Mesendoderm (in vitro differentiated cells): ENCODE measurements at regions not wholly inside any gene's neighbourhood (a gene's known extent, or its start where the extent isn't known, plus 50 kb on each side); places are given as distances from the start of the nearest gene placed in this dataset.
A peak's percentile ranks its signal among the peaks of the same experiment; 100 is the strongest.

Experiments used
- DNase-seq: peaks from one replicate; pipeline ENCODE4 v3.0.0; 2013
- H2AK5ac ChIP-seq: 2 replicates; pipeline ENCODE4 v1.6.1; 2013; ENCODE audit warnings: low read length, inconsistent platforms
- H2BK120ac ChIP-seq: 2 replicates; pipeline ENCODE4 v1.6.1; 2013; ENCODE audit warnings: low read depth, mild to moderate bottlenecking, low read length, moderate library complexity, mixed read lengths
- H2BK15ac ChIP-seq: replicated peaks from 2 replicates; pipeline ENCODE4 v1.6.1; 2013; ENCODE audit warnings: low read depth, mild to moderate bottlenecking, moderate library complexity
- H2BK5ac ChIP-seq: 2 replicates; pipeline ENCODE4 v1.6.1; 2013; ENCODE audit warnings: low read length, inconsistent platforms
- H3K18ac ChIP-seq: 2 replicates; pipeline ENCODE4 v1.6.1; 2013; ENCODE audit warnings: mild to moderate bottlenecking, low read length, mixed read lengths
- H3K23ac ChIP-seq: one replicate; pipeline ENCODE4 v1.6.1; 2013; ENCODE audit warnings: low read length
- H3K27ac ChIP-seq: 2 replicates; pipeline ENCODE4 v1.5.1; 2013; ENCODE audit warnings: low read depth, mild to moderate bottlenecking, inconsistent platforms, low read length, moderate library complexity
- H3K27me3 ChIP-seq: 2 replicates; pipeline ENCODE4 v1.6.1; 2013; ENCODE audit warnings: low read length, control low read depth, mild to moderate bottlenecking, inconsistent platforms; ENCODE audit not compliant: insufficient read depth, poor library complexity
- H3K36me3 ChIP-seq: 2 replicates; pipeline ENCODE4 v1.6.1; 2013; ENCODE audit warnings: low read length, inconsistent platforms; ENCODE audit not compliant: control insufficient read depth, insufficient read depth
- H3K4ac ChIP-seq: one replicate; pipeline ENCODE4 v1.6.1; 2013; ENCODE audit warnings: low read depth, mild to moderate bottlenecking, low read length, moderate library complexity
- H3K4me1 ChIP-seq: 2 replicates; pipeline ENCODE4 v1.6.1; 2013; ENCODE audit warnings: low read depth, low read length, inconsistent platforms; ENCODE audit not compliant: control insufficient read depth
- H3K4me2 ChIP-seq: 2 replicates; pipeline ENCODE4 v1.6.1; 2013; ENCODE audit warnings: low read length
- H3K4me3 ChIP-seq: 2 replicates; pipeline ENCODE4 v1.5.1; 2013; ENCODE audit warnings: mild to moderate bottlenecking, low read length
- H3K56ac ChIP-seq: one replicate; pipeline ENCODE4 v1.6.1; 2013; ENCODE audit warnings: low read length
- H3K79me1 ChIP-seq: 2 replicates; pipeline ENCODE4 v1.6.1; 2013; ENCODE audit warnings: low read length, inconsistent platforms
- H3K79me2 ChIP-seq: 2 replicates; pipeline ENCODE4 v1.6.1; 2013; ENCODE audit warnings: mild to moderate bottlenecking, low read length; ENCODE audit not compliant: control insufficient read depth, insufficient read depth
- H3K9ac ChIP-seq: 2 replicates; pipeline ENCODE4 v1.6.1; 2013; ENCODE audit warnings: low read length, inconsistent platforms
- H4K5ac ChIP-seq: one replicate; pipeline ENCODE4 v1.6.1; 2013; ENCODE audit warnings: low read length
- H4K8ac ChIP-seq: one replicate; pipeline ENCODE4 v1.6.1; 2013; ENCODE audit warnings: low read depth, mild to moderate bottlenecking, control low read depth, low read length, moderate library complexity
- WGBS: extraction: QIAGEN DNeasy Blood & Tissue Kit; methylation state at CpG from one replicate; pipeline ENCODE4 v1.1.7; 2013; ENCODE audit warnings: low lambda C conversion rate, missing lambda C conversion rate; ENCODE audit not compliant: insufficient coverage; ENCODE audit errors: extremely low coverage; 5-methylcytosine and 5-hydroxymethylcytosine counted together

- Histone ChIP-seq H3K18ac (no peak overlapping the region), H3K4ac (no peak overlapping the region), H3K23ac (no peak overlapping the region), H4K5ac (no peak overlapping the region), H2BK120ac (no peak overlapping the region), H2BK15ac (no peak overlapping the region), H3K56ac (no peak overlapping the region), H2BK5ac (no peak overlapping the region), H3K79me1 (no peaks in the 10 kb centered on the region), H3K79me2 (no peaks in the 10 kb centered on the region), H3K9ac (no peak overlapping the region), H3K36me3 (no peaks in the 10 kb centered on the region), H2AK5ac (no peak overlapping the region), H3K4me2 (no peak overlapping the region), H3K4me1 (no peaks in the 10 kb centered on the region), H3K4me3 (no peak overlapping the region), H3K27me3 (no peaks in the 10 kb centered on the region), H4K8ac (no peak overlapping the region), H3K27ac (no peak overlapping the region)
- no CpG with 5 or more reads among the region's 2 CpGs for WGBS
- DNase-seq: no peak
These were observed 1317.7 kb downstream of the CDH11 start for GRCh38 chr16:63804126-63804525.

GRCh38 chr16:63789603-63790002, 1332.3 kb downstream of the CDH11 start:
- no peak overlapping the region for H3K23ac ChIP-seq
- no peak overlapping the region for H3K4ac ChIP-seq
- H3K4me3 ChIP-seq: no peak overlapping the region
- WGBS: no CpG with 5 or more reads among the region's 2 CpGs
- no peak overlapping the region for H3K18ac ChIP-seq
- no peak overlapping the region for H2BK5ac ChIP-seq
- H3K56ac ChIP-seq: no peak overlapping the region
- H3K79me2 ChIP-seq: no peaks in the 10 kb centered on the region
- H3K36me3 ChIP-seq: no peaks in the 10 kb centered on the region
- no peak overlapping the region for H3K4me2 ChIP-seq
- no peaks in the 10 kb centered on the region for H3K4me1 ChIP-seq
- H4K8ac ChIP-seq: no peak overlapping the region
- no peak overlapping the region for H2BK15ac ChIP-seq
- H3K9ac ChIP-seq: no peak overlapping the region
- DNase-seq: peak; percentile 42
- no peak overlapping the region for H3K27ac ChIP-seq
- H3K79me1 ChIP-seq: no peaks in the 10 kb centered on the region
- H2AK5ac ChIP-seq: no peak overlapping the region
- no peak overlapping the region for H2BK120ac ChIP-seq
- H3K27me3 ChIP-seq: no peaks in the 10 kb centered on the region
- H4K5ac ChIP-seq: no peak overlapping the region

DNA sequence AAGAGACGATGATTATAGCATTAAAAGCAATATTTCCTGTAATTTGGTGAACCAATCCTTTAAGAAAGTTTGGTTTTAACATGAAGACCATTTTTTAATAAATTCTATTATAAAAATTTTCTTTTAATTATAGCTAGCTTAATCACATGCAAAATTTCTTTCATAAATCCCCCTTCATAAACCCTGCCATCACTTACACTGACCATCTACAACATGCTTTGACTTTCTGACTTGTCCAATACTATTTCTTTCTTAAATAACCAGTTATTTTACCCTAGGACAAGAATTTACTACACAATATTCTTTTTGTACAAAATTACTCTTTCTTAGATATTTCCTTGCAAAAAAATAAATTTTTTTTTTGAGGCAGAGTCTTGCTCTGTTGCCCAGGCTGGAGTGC, 1334.8 kb downstream of the CDH11 start:
- H3K4me1 ChIP-seq: no peaks in the 10 kb centered on the region
- no peaks in the 10 kb centered on the region for H3K79me2 ChIP-seq
- H3K79me1 ChIP-seq: no peaks in the 10 kb centered on the region
- H3K4ac ChIP-seq: no peak overlapping the region
- no CpG with 5 or more reads among the region's 1 CpG for WGBS
- no peak overlapping the region for H2BK120ac ChIP-seq
- no peak overlapping the region for H2BK5ac ChIP-seq
- no peak overlapping the region for H3K4me2 ChIP-seq
- peak; percentile 39 for DNase-seq
- no peak overlapping the region for H2AK5ac ChIP-seq
- no peak overlapping the region for H4K8ac ChIP-seq
- H3K23ac ChIP-seq: no peak overlapping the region
- no peaks in the 10 kb centered on the region for H3K36me3 ChIP-seq
- no peak overlapping the region for H2BK15ac ChIP-seq
- no peak overlapping the region for H4K5ac ChIP-seq
- H3K18ac ChIP-seq: no peak overlapping the region
- H3K27me3 ChIP-seq: no peaks in the 10 kb centered on the region
- no peak overlapping the region for H3K4me3 ChIP-seq
- H3K56ac ChIP-seq: no peak overlapping the region
- H3K9ac ChIP-seq: no peak overlapping the region
- no peak overlapping the region for H3K27ac ChIP-seq

- no peak overlapping the region for H3K4me2 ChIP-seq
- no peak overlapping the region for H3K23ac ChIP-seq
- H3K27me3 ChIP-seq: no peaks in the 10 kb centered on the region
- H3K27ac ChIP-seq: no peak overlapping the region
- H3K4me1 ChIP-seq: no peaks in the 10 kb centered on the region
- H3K56ac ChIP-seq: no peak overlapping the region
- WGBS: no CpG with 5 or more reads among the region's 2 CpGs
- no peak overlapping the region for H2BK5ac ChIP-seq
- no peaks in the 10 kb centered on the region for H3K36me3 ChIP-seq
- no peak overlapping the region for H2BK15ac ChIP-seq
- H3K79me1 ChIP-seq: no peaks in the 10 kb centered on the region
- no peak overlapping the region for H3K9ac ChIP-seq
- no peak overlapping the region for H2AK5ac ChIP-seq
- no peak overlapping the region for H4K8ac ChIP-seq
- no peaks in the 10 kb centered on the region for H3K79me2 ChIP-seq
- no peak overlapping the region for H3K18ac ChIP-seq
- no peak for DNase-seq
- no peak overlapping the region for H3K4me3 ChIP-seq
- H2BK120ac ChIP-seq: no peak overlapping the region
- no peak overlapping the region for H3K4ac ChIP-seq
- H4K5ac ChIP-seq: no peak overlapping the region
These were observed 1336.7 kb downstream of the CDH11 start for GRCh38 chr16:63785170-63785569.

DNA sequence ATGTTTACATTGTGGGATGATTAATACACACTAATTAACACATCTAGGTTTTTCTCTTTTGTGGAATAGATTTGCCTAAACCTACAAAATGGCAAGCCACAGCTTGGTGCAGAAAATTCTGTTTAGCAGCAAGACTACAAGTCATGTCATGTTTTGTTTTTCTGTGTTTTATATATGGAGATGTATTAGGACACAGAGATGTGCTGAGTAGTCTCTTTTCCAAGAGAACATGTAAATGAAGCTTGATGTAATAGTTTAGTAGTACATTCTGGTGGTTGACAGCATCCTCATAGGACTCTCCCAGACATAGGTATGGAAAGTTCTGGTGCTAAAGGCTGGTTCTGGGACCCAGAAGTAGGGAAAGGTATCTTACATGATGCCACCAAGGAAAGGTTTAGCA, 1345.4 kb downstream of the CDH11 start:
- H3K27me3 ChIP-seq: no peaks in the 10 kb centered on the region
- no peaks in the 10 kb centered on the region for H3K79me1 ChIP-seq

GRCh38 chr16:63776034-63776433, 1345.8 kb downstream of the CDH11 start:
- H3K18ac ChIP-seq: no peak overlapping the region
- no peak overlapping the region for H3K23ac ChIP-seq
- no peak overlapping the region for H2BK120ac ChIP-seq
- no peaks in the 10 kb centered on the region for H3K27me3 ChIP-seq
- H3K27ac ChIP-seq: no peak overlapping the region
- H3K4me3 ChIP-seq: no peak overlapping the region
- H3K4me1 ChIP-seq: no peaks in the 10 kb centered on the region
- H3K36me3 ChIP-seq: no peaks in the 10 kb centered on the region
- H3K4me2 ChIP-seq: no peak overlapping the region
- no peak overlapping the region for H4K5ac ChIP-seq
- no peak for DNase-seq
- no peak overlapping the region for H4K8ac ChIP-seq
- no peak overlapping the region for H3K9ac ChIP-seq
- H3K56ac ChIP-seq: no peak overlapping the region
- H3K79me2 ChIP-seq: no peaks in the 10 kb centered on the region
- H2AK5ac ChIP-seq: no peak overlapping the region
- H3K79me1 ChIP-seq: no peaks in the 10 kb centered on the region
- no peak overlapping the region for H2BK5ac ChIP-seq
- no peak overlapping the region for H3K4ac ChIP-seq
- H2BK15ac ChIP-seq: no peak overlapping the region

More for the DNA sequence above, 1345.4 kb downstream of the CDH11 start:
- Histone ChIP-seq H2BK15ac (no peak overlapping the region), H3K9ac (no peak overlapping the region), H3K4me1 (no peaks in the 10 kb centered on the region), H3K36me3 (no peaks in the 10 kb centered on the region), H3K56ac (no peak overlapping the region), H3K23ac (no peak overlapping the region), H4K5ac (no peak overlapping the region), H3K27ac (no peak overlapping the region), H3K18ac (no peak overlapping the region), H2BK120ac (no peak overlapping the region), H3K4me3 (no peak overlapping the region), H2BK5ac (no peak overlapping the region), H3K4me2 (no peak overlapping the region), H4K8ac (no peak overlapping the region), H3K79me2 (no peaks in the 10 kb centered on the region), H2AK5ac (no peak overlapping the region), H3K4ac (no peak overlapping the region)
- DNase-seq: no peak
